KMS-11 (cell line): ENCODE measurements at regions not wholly inside any gene's neighbourhood (a gene's known extent, or its start where the extent isn't known, plus 50 kb on each side); places are given as distances from the start of the nearest gene placed in this dataset.

Experiments used
- H2AFZ ChIP-seq: fragments of 200-600 bp; sonication (generic); 2 replicates; pipeline ENCODE4 v1.6.1; 2016; ENCODE audit warnings: antibody characterized with exemption, mixed run types, low read depth
- H3K27ac ChIP-seq: fragments of 200-600 bp; sonication (generic); 2 replicates; pipeline ENCODE4 v1.6.1; 2016; ENCODE audit warnings: mild to moderate bottlenecking, mixed run types
- H3K27me3 ChIP-seq: fragments of 200-600 bp; sonication (generic); 2 replicates; pipeline ENCODE4 v1.6.1; 2017; ENCODE audit warnings: mild to moderate bottlenecking, low read depth, mixed run types, moderate library complexity; ENCODE audit not compliant: insufficient read depth
- H3K36me3 ChIP-seq: fragments of 200-600 bp; sonication (generic); 2 replicates; pipeline ENCODE4 v1.6.1; 2017; ENCODE audit warnings: mild to moderate bottlenecking, mixed run types; ENCODE audit not compliant: insufficient read depth
- H3K4me1 ChIP-seq: fragments of 200-600 bp; sonication (generic); 2 replicates; pipeline ENCODE4 v1.6.1; 2016; ENCODE audit warnings: mild to moderate bottlenecking, low read depth, mixed run types; ENCODE audit not compliant: poor library complexity, severe bottlenecking
- H3K4me2 ChIP-seq: fragments of 200-600 bp; sonication (generic); 2 replicates; pipeline ENCODE4 v1.7.0; 2016; ENCODE audit warnings: mild to moderate bottlenecking, mixed run types
- H3K4me3 ChIP-seq: fragments of 200-600 bp; sonication (generic); IDR thresholded peaks from 2 replicates; pipeline ENCODE4 v1.6.1; 2017; ENCODE audit warnings: low read depth, low read length, mixed read lengths; ENCODE audit not compliant: insufficient read depth
- H3K79me2 ChIP-seq: fragments of 200-600 bp; sonication (generic); 2 replicates; pipeline ENCODE4 v1.6.1; 2016; ENCODE audit warnings: low read depth, mixed run types; ENCODE audit not compliant: insufficient read depth
- H3K9ac ChIP-seq: fragments of 200-600 bp; sonication (generic); 2 replicates; pipeline ENCODE4 v1.6.1; 2016; ENCODE audit warnings: mild to moderate bottlenecking, mixed run types
- H4K20me1 ChIP-seq: fragments of 200-600 bp; sonication (generic); 2 replicates; pipeline ENCODE4 v1.6.1; 2016; ENCODE audit warnings: mild to moderate bottlenecking, mixed run types; ENCODE audit not compliant: insufficient read depth
- CTCF ChIP-seq: fragments of 200-600 bp; sonication (generic); conservative IDR thresholded peaks from 2 replicates; pipeline ENCODE4 v1.6.1; 2017; ENCODE audit warnings: low read depth, mild to moderate bottlenecking, antibody characterized with exemption, low read length, moderate library complexity, mixed read lengths

DNA sequence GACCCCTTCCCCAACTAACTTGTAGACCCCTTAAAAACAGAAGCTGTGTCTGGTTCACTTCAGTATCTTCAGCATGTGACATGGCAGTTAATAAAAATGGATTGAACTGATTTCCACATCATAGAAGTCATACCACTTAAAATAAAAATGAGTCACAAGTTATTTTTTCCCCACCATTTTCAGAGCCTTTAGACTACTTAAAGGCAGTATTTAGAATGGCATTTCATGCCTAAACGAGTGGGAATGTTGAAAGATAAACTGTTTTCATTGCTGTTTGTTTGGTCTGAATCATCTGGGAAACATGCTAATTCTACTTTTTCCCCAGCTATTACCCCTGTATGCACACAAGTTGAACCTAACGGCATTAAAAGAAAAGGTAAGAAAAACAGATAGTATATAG, 324.0 kb downstream of the RAB38 start:
- Histone ChIP-seq H3K4me1 (no peaks in the 10 kb centered on the region), H3K9ac (no peak overlapping the region), H3K4me3 (no peak overlapping the region), H2AFZ (no peak overlapping the region), H3K36me3 (no peaks in the 10 kb centered on the region), H3K27ac (no peak overlapping the region), H3K4me2 (no peak overlapping the region), H3K27me3 (no peaks in the 10 kb centered on the region), H3K79me2 (no peaks in the 10 kb centered on the region), H4K20me1 (no peaks in the 10 kb centered on the region)
- no peak for TF ChIP-seq CTCF

DNA sequence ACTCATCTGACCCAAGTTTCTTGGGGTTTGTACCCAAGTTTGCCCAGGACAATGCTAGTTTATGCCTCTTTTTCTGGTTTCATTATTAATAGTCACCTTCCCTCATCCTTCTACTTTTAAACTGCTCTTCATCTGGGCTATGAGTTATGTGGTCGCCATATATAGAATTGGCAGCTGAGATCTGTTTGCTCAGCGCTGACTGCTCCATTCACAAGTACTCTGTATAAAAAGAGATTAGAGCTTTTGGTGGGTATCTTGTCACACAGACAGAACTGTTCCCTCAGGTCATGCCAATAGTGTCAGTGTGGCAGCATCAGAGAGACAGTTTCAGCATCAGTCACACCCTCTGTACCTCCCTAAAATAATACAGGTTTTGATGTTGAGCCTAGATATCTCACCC, 326.0 kb downstream of the RAB38 start:
- H4K20me1 ChIP-seq: no peaks in the 10 kb centered on the region
- no peak for TF ChIP-seq CTCF
- no peaks in the 10 kb centered on the region for H3K4me1 ChIP-seq
- no peak overlapping the region for H3K27ac ChIP-seq
- no peak overlapping the region for H3K4me2 ChIP-seq
- no peaks in the 10 kb centered on the region for H3K79me2 ChIP-seq
- H3K4me3 ChIP-seq: no peak overlapping the region
- H3K27me3 ChIP-seq: no peaks in the 10 kb centered on the region
- no peak overlapping the region for H3K9ac ChIP-seq
- H3K36me3 ChIP-seq: no peaks in the 10 kb centered on the region
- no peak overlapping the region for H2AFZ ChIP-seq

- Histone ChIP-seq H4K20me1 (no peaks in the 10 kb centered on the region), H3K4me3 (no peak overlapping the region), H3K79me2 (no peaks in the 10 kb centered on the region), H3K27me3 (no peaks in the 10 kb centered on the region), H3K27ac (no peak overlapping the region), H3K9ac (no peak overlapping the region), H2AFZ (no peak overlapping the region), H3K4me2 (no peak overlapping the region), H3K36me3 (no peaks in the 10 kb centered on the region), H3K4me1 (no peaks in the 10 kb centered on the region)
- TF ChIP-seq CTCF: no peak
Measured at GRCh38 chr11:87840786-87841185, 334.5 kb downstream of the RAB38 start.

DNA sequence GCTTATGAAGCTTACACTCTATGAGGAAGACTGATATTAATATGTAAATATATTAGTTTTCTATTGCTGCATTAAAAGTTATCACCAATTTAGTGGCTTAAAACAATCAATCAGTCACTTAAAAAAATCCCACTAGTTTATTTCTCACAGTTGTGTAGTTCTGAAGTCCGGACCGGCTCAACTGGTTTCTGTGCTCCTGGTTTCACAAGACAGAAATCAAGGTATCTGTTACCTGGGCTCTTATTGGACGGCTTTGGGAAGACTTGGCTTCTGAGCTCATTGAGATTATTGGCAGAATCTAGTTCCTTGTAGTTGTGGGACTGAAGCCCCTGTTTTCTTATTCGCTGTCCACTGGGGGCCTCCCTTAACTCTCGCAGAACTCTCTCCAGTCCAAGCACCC, 343.0 kb downstream of the RAB38 start:
- Histone ChIP-seq H3K79me2 (no peaks in the 10 kb centered on the region), H3K4me1 (no peaks in the 10 kb centered on the region)
- TF ChIP-seq CTCF: no peak

DNA sequence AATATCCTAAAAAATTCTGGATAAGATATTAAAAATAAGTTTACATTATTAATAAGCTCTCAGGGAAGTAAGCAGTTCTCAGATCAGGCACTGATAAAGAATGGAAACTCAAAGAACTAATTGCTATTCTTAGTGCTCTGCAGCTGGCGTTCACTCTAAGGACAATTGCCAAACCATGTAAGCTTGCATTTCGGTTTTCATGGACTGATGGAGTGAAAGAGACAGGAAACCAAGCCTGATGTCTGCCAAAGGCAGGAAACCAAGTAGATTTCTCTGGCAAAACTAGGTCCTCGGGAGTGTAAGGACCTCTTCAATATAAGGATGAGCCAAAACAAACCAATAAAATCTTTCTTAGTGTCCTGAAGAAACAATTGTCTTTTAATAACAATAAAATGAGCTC, 355.2 kb downstream of the RAB38 start:
- H3K9ac ChIP-seq: no peak overlapping the region
- H3K79me2 ChIP-seq: no peaks in the 10 kb centered on the region
- no peak overlapping the region for H2AFZ ChIP-seq
- no peak overlapping the region for H3K27ac ChIP-seq
- H3K4me3 ChIP-seq: no peak overlapping the region
- no peaks in the 10 kb centered on the region for H4K20me1 ChIP-seq
- no peaks in the 10 kb centered on the region for H3K4me1 ChIP-seq
- H3K27me3 ChIP-seq: no peaks in the 10 kb centered on the region
- no peaks in the 10 kb centered on the region for H3K36me3 ChIP-seq
- TF ChIP-seq CTCF: no peak
- H3K4me2 ChIP-seq: no peak overlapping the region

More for the DNA sequence above, 343.0 kb downstream of the RAB38 start:
- Histone ChIP-seq H2AFZ (no peak overlapping the region), H3K4me3 (no peak overlapping the region), H3K27me3 (no peaks in the 10 kb centered on the region), H3K36me3 (no peaks in the 10 kb centered on the region), H3K4me2 (no peak overlapping the region), H3K27ac (no peak overlapping the region), H3K9ac (no peak overlapping the region), H4K20me1 (no peaks in the 10 kb centered on the region)
